ENCODE measurements at regions not wholly inside any gene's neighbourhood (a gene's known extent, or its start where the extent isn't known, plus 50 kb on each side); places are given as distances from the start of the nearest gene placed in this dataset.

DNA sequence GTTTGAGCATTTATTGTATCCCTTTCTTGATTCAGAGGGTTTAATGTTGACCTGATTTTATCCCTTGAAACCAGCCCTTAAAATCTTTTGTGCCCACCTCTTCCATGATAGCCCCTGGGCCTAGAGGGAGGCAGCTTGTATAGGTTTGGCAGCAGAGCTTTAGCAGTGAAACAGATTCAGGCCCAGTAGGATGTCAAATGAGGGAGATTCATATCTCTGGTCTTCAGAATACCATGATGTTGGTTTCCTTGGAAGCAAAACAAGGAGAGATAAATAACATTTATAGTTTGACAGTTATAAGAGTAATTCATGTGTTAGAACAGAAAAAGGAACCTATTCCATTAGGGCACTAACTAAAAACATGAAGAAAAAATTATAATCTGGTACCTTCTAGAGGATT, 649.2 kb downstream of the METTL4 start:
- no peaks in the 10 kb centered on the region for H3K4me1 ChIP-seq (ENCODE audit: control insufficient read depth, insufficient read depth, low read length)
- no peaks in the 10 kb centered on the region for H3K9me3 ChIP-seq (ENCODE audit: control insufficient read depth, low read length)
- no peaks in the 10 kb centered on the region for H3K27me3 ChIP-seq (ENCODE audit: control insufficient read depth, insufficient read depth, low read length)
- no peak overlapping the region for H3K4me3 ChIP-seq (ENCODE audit: low read length)
- no peaks in the 10 kb centered on the region for H3K36me3 ChIP-seq (ENCODE audit: control insufficient read depth, insufficient read depth, low read length)
- no peak overlapping the region for H3K9ac ChIP-seq (ENCODE audit: low read length)

DNA sequence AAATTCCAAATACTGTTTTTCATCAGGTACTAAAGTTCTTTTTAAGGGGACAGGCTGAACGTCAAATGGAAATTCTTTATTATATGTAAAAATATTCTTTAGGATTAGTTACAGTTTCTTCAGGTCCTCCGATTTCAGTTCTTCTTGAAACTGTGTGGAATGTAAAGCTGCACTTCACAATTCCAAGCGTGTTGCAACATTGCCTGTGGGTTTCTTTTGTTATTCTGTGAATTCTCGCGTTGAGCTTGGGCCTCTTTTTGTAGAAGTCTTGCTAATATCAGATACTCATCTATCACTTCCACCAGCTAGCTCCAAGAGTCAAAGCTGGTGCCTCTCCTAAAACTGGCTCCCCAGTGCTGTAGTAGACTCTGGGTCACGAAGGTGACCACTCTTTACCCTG, 642.6 kb downstream of the METTL4 start:
- Histone ChIP-seq H3K4me3 (ENCODE audit: low read length) (no peak overlapping the region), H3K9me3 (ENCODE audit: control insufficient read depth, low read length) (no peaks in the 10 kb centered on the region), H3K9ac (ENCODE audit: low read length) (no peak overlapping the region), H3K36me3 (ENCODE audit: control insufficient read depth, insufficient read depth, low read length) (no peaks in the 10 kb centered on the region), H3K27me3 (ENCODE audit: control insufficient read depth, insufficient read depth, low read length) (no peaks in the 10 kb centered on the region), H3K4me1 (ENCODE audit: control insufficient read depth, insufficient read depth, low read length) (no peaks in the 10 kb centered on the region)

DNA sequence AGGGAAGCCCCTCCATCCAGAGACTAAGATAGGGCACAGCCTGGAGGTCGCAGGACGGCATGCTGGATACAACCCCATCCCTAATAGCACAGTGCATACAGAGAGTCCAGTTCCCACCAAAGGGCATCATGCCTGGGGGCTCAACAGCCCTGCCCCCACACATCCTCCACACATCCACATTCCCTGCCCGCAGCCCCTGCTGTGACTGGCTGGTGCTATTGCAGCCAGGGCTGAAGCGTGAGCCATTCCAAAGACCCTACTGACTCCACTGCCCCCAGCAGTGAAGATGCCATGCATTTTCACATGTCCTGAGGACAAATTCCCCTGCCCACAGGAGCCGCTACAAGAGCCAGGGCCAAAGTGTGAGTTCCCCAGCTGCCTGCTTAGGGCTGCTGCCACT, 641.6 kb downstream of the METTL4 start:
- Histone ChIP-seq H3K9ac (ENCODE audit: low read length) (no peak overlapping the region), H3K9me3 (ENCODE audit: control insufficient read depth, low read length) (no peaks in the 10 kb centered on the region), H3K36me3 (ENCODE audit: control insufficient read depth, insufficient read depth, low read length) (no peaks in the 10 kb centered on the region), H3K27me3 (ENCODE audit: control insufficient read depth, insufficient read depth, low read length) (no peaks in the 10 kb centered on the region), H3K4me1 (ENCODE audit: control insufficient read depth, insufficient read depth, low read length) (no peaks in the 10 kb centered on the region), H3K4me3 (ENCODE audit: low read length) (no peak overlapping the region)

DNA sequence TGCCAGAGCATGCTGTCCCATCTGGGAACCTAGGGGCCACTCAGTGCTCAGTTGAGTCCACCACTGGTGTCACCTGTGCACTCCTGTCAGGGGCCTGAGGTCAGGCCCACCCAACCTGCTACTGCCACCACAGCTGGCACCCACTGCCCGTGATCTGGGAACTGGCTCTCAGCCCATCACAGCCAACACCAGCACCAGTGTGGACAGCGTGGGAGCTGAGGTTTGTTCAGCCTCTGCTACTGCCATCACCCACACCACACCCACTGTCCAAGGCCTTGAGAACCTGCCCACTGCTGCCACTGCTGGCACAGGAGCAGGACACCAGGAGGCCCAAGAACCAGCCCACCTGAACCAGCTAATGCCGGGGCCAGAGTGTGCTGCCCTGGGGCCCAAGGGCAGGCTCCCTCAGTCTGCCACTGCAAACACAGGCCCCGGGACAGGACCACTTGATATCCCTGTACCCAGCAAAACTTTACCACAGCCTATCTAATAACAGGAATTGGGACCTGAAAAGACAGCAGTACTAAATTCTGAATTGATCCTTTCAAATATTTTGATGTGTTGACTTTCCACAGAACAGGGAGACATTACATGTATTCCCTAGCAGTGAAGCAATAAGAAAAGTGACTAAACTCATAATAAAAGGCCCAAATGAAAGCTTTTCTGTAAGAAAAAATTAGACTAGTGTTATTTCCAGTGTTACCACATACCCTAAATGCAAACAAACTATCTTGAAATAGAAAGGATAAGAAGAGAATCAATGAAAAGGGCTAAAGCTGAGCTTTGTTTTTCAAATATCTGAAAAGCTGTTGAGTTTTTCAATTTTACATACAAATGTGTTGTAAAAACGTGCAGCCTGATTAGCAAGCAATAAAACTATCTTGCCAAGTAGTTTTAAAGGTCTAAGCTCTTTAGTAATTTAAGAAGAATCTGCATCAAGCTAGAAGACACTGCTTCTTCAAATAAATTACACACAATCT, 640.7 kb downstream of the METTL4 start:
- no peaks in the 10 kb centered on the region for H3K27me3 ChIP-seq (ENCODE audit: control insufficient read depth, insufficient read depth, low read length)
- no peaks in the 10 kb centered on the region for H3K9me3 ChIP-seq (ENCODE audit: control insufficient read depth, low read length)
- H3K9ac ChIP-seq (ENCODE audit: low read length): no peak overlapping the region
- no peaks in the 10 kb centered on the region for H3K36me3 ChIP-seq (ENCODE audit: control insufficient read depth, insufficient read depth, low read length)
- no peak overlapping the region for H3K4me3 ChIP-seq (ENCODE audit: low read length)
- H3K4me1 ChIP-seq (ENCODE audit: control insufficient read depth, insufficient read depth, low read length): no peaks in the 10 kb centered on the region

DNA sequence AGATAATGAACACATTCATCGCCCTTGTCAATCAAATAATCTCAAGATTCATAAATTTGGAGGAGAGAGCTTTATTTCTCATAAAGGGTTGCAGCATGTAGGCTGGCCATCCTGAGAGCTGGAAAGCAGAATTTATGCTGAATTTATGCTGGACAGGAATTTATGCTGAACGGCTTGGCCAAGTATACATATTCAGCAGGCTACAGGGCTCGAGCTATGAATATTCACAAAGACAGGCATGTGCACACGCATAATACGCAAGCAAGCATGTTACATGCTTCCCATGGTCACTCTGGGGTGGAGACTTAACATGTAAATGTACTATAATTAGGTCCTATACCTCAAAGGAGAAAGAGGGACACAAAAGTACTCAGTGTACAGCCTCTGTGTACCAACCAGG, 618.8 kb downstream of the METTL4 start:
- no peak overlapping the region for H3K9ac ChIP-seq (ENCODE audit: low read length)
- H3K4me3 ChIP-seq (ENCODE audit: low read length): no peak overlapping the region
- no peaks in the 10 kb centered on the region for H3K9me3 ChIP-seq (ENCODE audit: control insufficient read depth, low read length)
- H3K36me3 ChIP-seq (ENCODE audit: control insufficient read depth, insufficient read depth, low read length): no peaks in the 10 kb centered on the region
- H3K4me1 ChIP-seq (ENCODE audit: control insufficient read depth, insufficient read depth, low read length): no peaks in the 10 kb centered on the region
- H3K27me3 ChIP-seq (ENCODE audit: control insufficient read depth, insufficient read depth, low read length): no peaks in the 10 kb centered on the region

DNA sequence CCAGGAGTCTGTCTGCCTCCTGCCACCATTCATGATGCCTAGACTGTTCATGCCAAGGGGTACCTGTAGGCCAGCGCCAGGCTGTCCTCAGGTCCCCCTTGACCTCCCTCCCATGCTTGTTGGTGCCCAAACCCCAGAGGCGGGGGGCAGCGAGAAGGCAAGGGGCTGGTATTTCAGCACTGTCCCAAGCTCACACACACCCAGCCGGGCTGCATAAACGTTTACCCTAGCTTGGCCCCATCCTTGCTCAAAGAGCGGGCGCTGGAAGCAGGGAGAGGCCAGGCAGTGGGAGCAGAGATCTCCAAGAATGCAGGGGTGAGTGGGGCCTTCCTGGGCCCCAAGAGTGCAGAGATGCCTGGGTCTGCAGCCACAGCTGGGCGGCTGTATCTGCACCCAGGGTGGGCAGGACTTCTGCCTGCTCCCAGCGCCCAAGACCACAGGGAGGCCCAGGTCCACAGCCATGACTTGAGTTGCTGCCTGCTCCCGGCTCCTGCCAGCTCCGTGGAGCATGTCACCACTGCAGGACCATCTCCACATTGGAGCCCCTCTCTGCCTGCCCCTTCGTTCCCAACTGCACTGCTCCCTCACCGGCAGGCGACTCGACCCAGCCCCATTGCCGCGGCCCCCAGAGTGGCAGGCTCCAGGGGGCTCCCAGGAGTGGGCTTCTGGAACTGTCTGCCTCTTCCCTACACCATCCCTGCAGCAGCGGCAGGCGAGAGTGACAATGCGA, 616.6 kb downstream of the METTL4 start:
- Histone ChIP-seq H3K9me3 (ENCODE audit: control insufficient read depth, low read length) (no peaks in the 10 kb centered on the region), H3K36me3 (ENCODE audit: control insufficient read depth, insufficient read depth, low read length) (no peaks in the 10 kb centered on the region), H3K4me1 (ENCODE audit: control insufficient read depth, insufficient read depth, low read length) (no peaks in the 10 kb centered on the region), H3K27me3 (ENCODE audit: control insufficient read depth, insufficient read depth, low read length) (no peaks in the 10 kb centered on the region), H3K9ac (ENCODE audit: low read length) (no peak overlapping the region), H3K4me3 (ENCODE audit: low read length) (no peak overlapping the region)

DNA sequence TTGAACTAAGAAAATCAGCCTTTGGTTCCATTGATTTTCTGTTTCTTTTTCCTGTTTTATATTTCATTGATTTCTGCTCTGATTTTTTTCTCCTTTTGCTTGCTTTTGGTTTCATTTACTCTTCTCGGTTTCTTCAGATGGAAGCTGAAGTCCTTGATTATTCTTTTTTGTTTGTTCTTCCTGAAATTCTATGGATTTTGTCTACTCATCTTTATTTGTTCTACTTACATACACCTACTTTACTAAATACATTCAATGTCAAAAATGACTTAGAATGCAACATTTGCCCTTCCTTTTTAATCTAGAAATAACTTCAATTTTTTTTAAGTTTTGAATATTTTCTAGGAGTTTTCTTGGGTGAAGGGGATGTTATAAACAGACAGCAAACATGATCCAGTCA, 612.5 kb downstream of the METTL4 start:
- no peak overlapping the region for H3K9ac ChIP-seq (ENCODE audit: low read length)
- no peaks in the 10 kb centered on the region for H3K9me3 ChIP-seq (ENCODE audit: control insufficient read depth, low read length)
- no peak overlapping the region for H3K4me3 ChIP-seq (ENCODE audit: low read length)
- no peaks in the 10 kb centered on the region for H3K27me3 ChIP-seq (ENCODE audit: control insufficient read depth, insufficient read depth, low read length)
- no peaks in the 10 kb centered on the region for H3K4me1 ChIP-seq (ENCODE audit: control insufficient read depth, insufficient read depth, low read length)
- no peaks in the 10 kb centered on the region for H3K36me3 ChIP-seq (ENCODE audit: control insufficient read depth, insufficient read depth, low read length)

DNA sequence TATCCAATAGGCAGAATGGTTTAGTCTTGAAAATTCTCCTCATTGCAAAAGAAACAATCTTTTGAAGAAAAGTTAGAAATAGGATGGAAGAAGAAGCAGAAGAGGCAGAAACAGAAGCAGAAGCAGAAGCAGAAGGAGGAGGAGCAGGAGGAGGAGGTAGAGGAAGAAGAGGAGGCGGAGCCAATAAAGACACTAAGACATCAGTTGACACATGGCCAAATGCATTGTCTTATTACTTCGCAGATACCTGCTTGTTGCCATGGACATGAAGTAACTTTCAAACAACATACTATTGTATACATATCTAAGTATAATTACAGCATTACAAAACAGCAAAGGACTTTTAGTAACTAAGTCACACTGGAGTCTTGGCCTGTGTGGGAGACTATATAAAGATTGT, 606.3 kb downstream of the METTL4 start:
- no peaks in the 10 kb centered on the region for H3K9me3 ChIP-seq (ENCODE audit: control insufficient read depth, low read length)
- no peaks in the 10 kb centered on the region for H3K4me1 ChIP-seq (ENCODE audit: control insufficient read depth, insufficient read depth, low read length)
- H3K36me3 ChIP-seq (ENCODE audit: control insufficient read depth, insufficient read depth, low read length): no peaks in the 10 kb centered on the region
- H3K9ac ChIP-seq (ENCODE audit: low read length): no peak overlapping the region
- no peaks in the 10 kb centered on the region for H3K27me3 ChIP-seq (ENCODE audit: control insufficient read depth, insufficient read depth, low read length)
- no peak overlapping the region for H3K4me3 ChIP-seq (ENCODE audit: low read length)

DNA sequence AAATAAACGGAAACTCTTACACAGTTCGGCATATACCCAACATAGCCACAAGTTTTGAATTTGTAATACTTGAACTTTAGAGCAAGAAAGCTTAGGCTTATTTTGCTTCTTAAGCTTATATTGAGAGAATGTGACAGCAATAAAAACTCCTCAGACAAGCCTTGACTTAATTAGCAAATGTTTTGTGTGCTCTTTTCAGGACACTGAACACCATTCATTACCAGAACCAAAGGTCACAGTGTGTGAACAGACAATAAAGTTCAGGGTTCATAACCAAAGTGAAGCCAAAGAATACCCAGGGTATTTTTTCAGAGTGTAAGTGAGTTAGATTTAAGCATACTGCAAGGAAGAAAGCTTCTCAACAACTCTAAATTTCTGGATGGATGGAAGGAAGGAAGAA, 605.8 kb downstream of the METTL4 start:
- H3K27me3 ChIP-seq (ENCODE audit: control insufficient read depth, insufficient read depth, low read length): no peaks in the 10 kb centered on the region
- no peak overlapping the region for H3K4me3 ChIP-seq (ENCODE audit: low read length)
- H3K4me1 ChIP-seq (ENCODE audit: control insufficient read depth, insufficient read depth, low read length): no peaks in the 10 kb centered on the region
- H3K36me3 ChIP-seq (ENCODE audit: control insufficient read depth, insufficient read depth, low read length): no peaks in the 10 kb centered on the region
- H3K9me3 ChIP-seq (ENCODE audit: control insufficient read depth, low read length): no peaks in the 10 kb centered on the region
- no peak overlapping the region for H3K9ac ChIP-seq (ENCODE audit: low read length)

DNA sequence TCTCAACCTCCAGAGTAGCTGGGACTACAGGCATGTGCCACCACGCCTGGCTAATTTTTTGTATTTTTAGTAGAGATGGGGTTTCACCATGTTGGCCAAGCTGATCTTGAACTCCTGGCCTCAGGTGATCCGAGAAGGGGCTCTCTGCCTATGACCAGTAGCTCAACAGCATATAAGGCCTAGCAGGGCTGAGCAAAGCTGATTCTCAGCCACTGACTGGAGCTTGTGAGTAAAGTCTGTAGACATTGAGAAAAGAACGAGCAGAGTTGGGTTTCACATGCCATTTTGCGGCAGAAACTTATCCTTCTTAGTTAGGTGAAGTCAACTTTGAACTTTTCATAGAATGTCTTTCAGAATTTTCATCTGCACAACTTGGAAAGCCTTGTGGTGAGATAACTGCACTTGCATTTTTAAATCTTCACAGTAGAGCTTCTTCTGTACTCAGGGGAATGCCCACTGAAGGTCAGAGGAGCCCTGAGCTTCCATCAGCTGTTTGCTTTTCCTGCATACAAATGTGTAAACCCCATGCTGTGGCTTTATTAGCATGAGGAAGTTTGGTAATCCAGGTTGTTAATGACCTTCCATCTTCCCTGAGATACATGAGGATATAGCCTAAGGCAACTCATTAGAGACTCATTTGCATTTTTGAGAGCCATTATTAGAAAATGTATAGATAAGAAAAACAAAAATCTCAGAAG, 602.4 kb downstream of the METTL4 start:
- H3K36me3 ChIP-seq (ENCODE audit: control insufficient read depth, insufficient read depth, low read length): no peaks in the 10 kb centered on the region
- no peak overlapping the region for H3K4me3 ChIP-seq (ENCODE audit: low read length)
- no peaks in the 10 kb centered on the region for H3K4me1 ChIP-seq (ENCODE audit: control insufficient read depth, insufficient read depth, low read length)
- no peaks in the 10 kb centered on the region for H3K9me3 ChIP-seq (ENCODE audit: control insufficient read depth, low read length)
- no peak overlapping the region for H3K9ac ChIP-seq (ENCODE audit: low read length)
- H3K27me3 ChIP-seq (ENCODE audit: control insufficient read depth, insufficient read depth, low read length): no peaks in the 10 kb centered on the region

DNA sequence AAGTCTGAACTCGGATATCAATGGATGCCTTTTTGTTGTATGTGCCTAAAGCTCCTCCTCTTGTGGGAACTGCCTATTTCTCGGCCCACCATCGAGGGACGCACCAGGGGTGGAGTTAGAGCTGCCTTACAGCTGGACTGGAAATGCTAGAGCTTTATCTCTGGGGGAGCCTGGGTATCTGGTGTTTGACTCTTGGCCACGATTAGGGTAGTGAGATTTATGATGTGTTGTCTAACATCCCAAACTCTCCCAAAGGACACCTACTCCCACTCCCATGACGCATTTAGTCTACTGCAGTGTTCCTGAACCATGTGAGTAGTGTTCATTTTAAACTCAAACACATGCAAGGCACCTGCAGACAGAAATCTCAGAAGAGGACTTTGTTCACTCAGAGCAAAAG, 594.8 kb downstream of the METTL4 start:
- H3K27me3 ChIP-seq (ENCODE audit: control insufficient read depth, insufficient read depth, low read length): no peaks in the 10 kb centered on the region
- H3K4me3 ChIP-seq (ENCODE audit: low read length): no peak overlapping the region
- no peaks in the 10 kb centered on the region for H3K4me1 ChIP-seq (ENCODE audit: control insufficient read depth, insufficient read depth, low read length)
- no peak overlapping the region for H3K9ac ChIP-seq (ENCODE audit: low read length)
- no peaks in the 10 kb centered on the region for H3K36me3 ChIP-seq (ENCODE audit: control insufficient read depth, insufficient read depth, low read length)
- no peaks in the 10 kb centered on the region for H3K9me3 ChIP-seq (ENCODE audit: control insufficient read depth, low read length)

DNA sequence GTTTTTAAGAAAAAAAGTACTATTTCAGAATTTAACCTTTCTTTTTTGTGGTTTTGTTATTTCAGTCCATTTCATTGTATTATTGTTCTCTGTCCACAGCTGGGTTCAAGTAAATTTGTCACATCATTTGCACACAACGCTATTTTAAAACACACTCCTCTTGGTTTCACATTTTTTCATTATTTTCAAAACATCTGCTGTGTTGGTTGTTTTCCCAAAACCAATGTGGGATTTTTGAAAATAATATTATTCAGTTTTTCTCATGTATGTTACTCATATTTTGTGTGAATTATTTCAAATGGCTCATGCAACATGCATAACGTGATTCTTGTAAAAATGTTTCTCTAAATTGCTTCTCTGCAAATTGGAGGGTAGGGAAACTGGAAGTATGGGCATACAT, 589.2 kb downstream of the METTL4 start:
- H3K4me1 ChIP-seq (ENCODE audit: control insufficient read depth, insufficient read depth, low read length): no peaks in the 10 kb centered on the region
- no peak overlapping the region for H3K9ac ChIP-seq (ENCODE audit: low read length)
- no peak overlapping the region for H3K4me3 ChIP-seq (ENCODE audit: low read length)
- no peaks in the 10 kb centered on the region for H3K36me3 ChIP-seq (ENCODE audit: control insufficient read depth, insufficient read depth, low read length)
- H3K27me3 ChIP-seq (ENCODE audit: control insufficient read depth, insufficient read depth, low read length): no peaks in the 10 kb centered on the region
- no peaks in the 10 kb centered on the region for H3K9me3 ChIP-seq (ENCODE audit: control insufficient read depth, low read length)
